Gastrocnemius medialis (tissue), 4 donors: ENCODE measurements at regions not wholly inside any gene's neighbourhood (a gene's known extent, or its start where the extent isn't known, plus 50 kb on each side); places are given as distances from the start of the nearest gene placed in this dataset.

Experiments used
- POLR2A ChIP-seq, 2 donors: fragments of 450-650 bp; IDR thresholded peaks; one replicate each; pipeline ENCODE4 v1.6.1; 2017; ENCODE audit warnings: antibody characterized with exemption in 2 of 2, mild to moderate bottlenecking in 2 of 2, moderate library complexity in 2 of 2
- TF ChIP-seq, protein P1 (sequence below), 5 experiments: fragments of 450-650 bp in 3 of 5; fragments of 200-600 bp in 2 of 5; sonication (generic) in 2 of 5; IDR thresholded peaks in 4 of 5; conservative IDR thresholded peaks in 1 of 5; 1 replicate in 4 of 5; 2 replicates in 1 of 5; pipeline ENCODE4 v1.5.1; 2016 to 2019; ENCODE audit warnings: antibody characterized with exemption in 5 of 5, mild to moderate bottlenecking in 3 of 5, moderate library complexity in 3 of 5

- TF ChIP-seq, protein P1, sequence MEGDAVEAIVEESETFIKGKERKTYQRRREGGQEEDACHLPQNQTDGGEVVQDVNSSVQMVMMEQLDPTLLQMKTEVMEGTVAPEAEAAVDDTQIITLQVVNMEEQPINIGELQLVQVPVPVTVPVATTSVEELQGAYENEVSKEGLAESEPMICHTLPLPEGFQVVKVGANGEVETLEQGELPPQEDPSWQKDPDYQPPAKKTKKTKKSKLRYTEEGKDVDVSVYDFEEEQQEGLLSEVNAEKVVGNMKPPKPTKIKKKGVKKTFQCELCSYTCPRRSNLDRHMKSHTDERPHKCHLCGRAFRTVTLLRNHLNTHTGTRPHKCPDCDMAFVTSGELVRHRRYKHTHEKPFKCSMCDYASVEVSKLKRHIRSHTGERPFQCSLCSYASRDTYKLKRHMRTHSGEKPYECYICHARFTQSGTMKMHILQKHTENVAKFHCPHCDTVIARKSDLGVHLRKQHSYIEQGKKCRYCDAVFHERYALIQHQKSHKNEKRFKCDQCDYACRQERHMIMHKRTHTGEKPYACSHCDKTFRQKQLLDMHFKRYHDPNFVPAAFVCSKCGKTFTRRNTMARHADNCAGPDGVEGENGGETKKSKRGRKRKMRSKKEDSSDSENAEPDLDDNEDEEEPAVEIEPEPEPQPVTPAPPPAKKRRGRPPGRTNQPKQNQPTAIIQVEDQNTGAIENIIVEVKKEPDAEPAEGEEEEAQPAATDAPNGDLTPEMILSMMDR (IDR thresholded peaks at IDR 0.05 in 4 of 5, conservative IDR thresholded peaks at IDR 0.05 in 1 of 5): no peak
- TF ChIP-seq POLR2A (IDR thresholded peaks at IDR 0.05): no peak
Observed at GRCh38 chr13:106685143-106685542, 117.2 kb upstream of the ARGLU1 start.
